GM12892 (cell line): ENCODE measurements at regions not wholly inside any gene's neighbourhood (a gene's known extent, or its start where the extent isn't known, plus 50 kb on each side); places are given as distances from the start of the nearest gene placed in this dataset.

Experiments
- POLR2A ChIP-seq: IDR thresholded peaks from 2 replicates; pipeline ENCODE4 v1.6.1; 2011; ENCODE audit warnings: low read depth, low read length, control low read depth
- POLR2AphosphoS5 ChIP-seq: IDR thresholded peaks from 2 replicates; pipeline ENCODE4 v1.6.1; 2011; ENCODE audit warnings: low read depth, low read length, control low read depth

GRCh38 chr1:148317288-148317985, 165.4 kb upstream of the NBPF11 start:
- TF ChIP-seq POLR2A = no peak
- TF ChIP-seq POLR2AphosphoS5 = no peak
